PC-3 (cell line): ENCODE measurements at regions not wholly inside any gene's neighbourhood (a gene's known extent, or its start where the extent isn't known, plus 50 kb on each side); places are given as distances from the start of the nearest gene placed in this dataset.

Experiments used
- ATAC-seq: fragments of 200-7000 bp; cut with Tn5 transposase; 2 replicates; pipeline ENCODE4 v1.9.1; 2020; ENCODE audit warnings: mild to moderate bottlenecking, moderate library complexity
- BruUV-seq: library from RNA; stranded (reverse); fragments of 400-500 nt; replicated peaks from 2 replicates; lab custom pipeline; 2021; lab: Mats Ljungman, UMichigan
- CTCF ChIA-PET: fragments of 300-600 bp; sonication (Branson Sonifier 250); formaldehyde crosslinking; loops from one replicate; lab custom pipeline; 2022; ENCODE audit warnings: antibody characterized with exemption; lab: Charles Lee
- POLR2A ChIA-PET: fragments of 300-600 bp; sonication (Branson Sonifier 250); formaldehyde crosslinking; loops from one replicate; lab custom pipeline; 2022; ENCODE audit warnings: antibody characterized with exemption; ENCODE audit not compliant: unreplicated experiment; lab: Charles Lee
- DNase-seq: peaks from one replicate; pipeline ENCODE4 v3.0.0-alpha.2; 2015
- H2AFZ ChIP-seq: fragments of 300-600 bp; sonication (generic); 2 replicates; pipeline ENCODE4 v1.6.0; 2016; ENCODE audit warnings: antibody characterized with exemption, low read length
- H3F3A ChIP-seq: fragments of 300-600 bp; sonication (generic); one replicate; pipeline ENCODE4 v1.6.0; 2017; ENCODE audit warnings: antibody characterized with exemption, low read length, control low read depth, mild to moderate bottlenecking; ENCODE audit not compliant: unreplicated experiment
- H3K27ac ChIP-seq: fragments of 300-600 bp; sonication (generic); 2 replicates; pipeline ENCODE4 v1.5.1; 2016; ENCODE audit warnings: mild to moderate bottlenecking, low read length
- H3K27me3 ChIP-seq: fragments of 300-600 bp; sonication (generic); 2 replicates; pipeline ENCODE4 v1.6.1; 2016; ENCODE audit warnings: low read length, mixed read lengths
- H3K36me3 ChIP-seq: fragments of 300-600 bp; sonication (generic); 2 replicates; pipeline ENCODE4 v1.6.1; 2016; ENCODE audit warnings: low read depth, mixed run types, low read length, mixed read lengths
- H3K4me1 ChIP-seq: fragments of 300-600 bp; sonication (generic); 2 replicates; pipeline ENCODE4 v1.5.1; 2016; ENCODE audit warnings: low read length; ENCODE audit not compliant: insufficient read depth
- H3K4me2 ChIP-seq: fragments of 300-600 bp; sonication (generic); 2 replicates; pipeline ENCODE4 v1.6.0; 2016; ENCODE audit warnings: low read length
- H3K4me3 ChIP-seq: fragments of 300-600 bp; sonication (generic); 2 replicates; pipeline ENCODE4 v1.5.1; 2016; ENCODE audit warnings: mild to moderate bottlenecking, low read length, mixed read lengths
- H3K79me2 ChIP-seq: fragments of 300-600 bp; sonication (generic); 2 replicates; pipeline ENCODE4 v1.6.1; 2017; ENCODE audit warnings: low read length, mixed read lengths
- H3K9ac ChIP-seq: fragments of 300-600 bp; sonication (generic); 2 replicates; pipeline ENCODE4 v1.6.0; 2016; ENCODE audit warnings: mild to moderate bottlenecking, low read length
- H3K9me2 ChIP-seq: fragments of 300-600 bp; sonication (generic); replicated peaks from 2 replicates; pipeline ENCODE4 v1.6.1; 2016; ENCODE audit warnings: mixed run types, low read length, mixed read lengths
- H3K9me3 ChIP-seq: fragments of 300-600 bp; sonication (generic); 2 replicates; pipeline ENCODE4 v1.6.1; 2016; ENCODE audit warnings: low read length, mixed read lengths
- H4K20me1 ChIP-seq: fragments of 300-600 bp; sonication (generic); 2 replicates; pipeline ENCODE4 v1.6.1; 2016; ENCODE audit warnings: low read length, mixed read lengths
- CTCF ChIP-seq: fragments of 300-600 bp; sonication (generic); conservative IDR thresholded peaks from 2 replicates; pipeline ENCODE4 v1.5.1; 2017; ENCODE audit warnings: antibody characterized with exemption, low read depth, mild to moderate bottlenecking, low read length
- EZH2 ChIP-seq: fragments of 300-600 bp; sonication (generic); IDR thresholded peaks from one replicate; pipeline ENCODE4 v1.6.1; 2017; ENCODE audit warnings: antibody characterized with exemption, mild to moderate bottlenecking, low read length; ENCODE audit not compliant: unreplicated experiment
- EZH2phosphoT487 ChIP-seq: fragments of 300-600 bp; sonication (generic); IDR thresholded peaks from 2 replicates; pipeline ENCODE4 v1.6.1; 2018; ENCODE audit warnings: mild to moderate bottlenecking, antibody characterized with exemption, low read length, borderline replicate concordance
- intact Hi-C: fragments of 100-400 bp; cut with micrococcal nuclease; formaldehyde crosslinking; loops from 2 replicates; pipeline ENCODE4 v1.9.0; 2023

GRCh38 chr9:115743709-115744605 is 409.6 kb upstream of the PAPPA start:
- no peak overlapping the region for H2AFZ ChIP-seq
- no peaks in the 10 kb centered on the region for H3K4me1 ChIP-seq
- intact Hi-C loops = no loop called here
- CTCF ChIA-PET = no interaction called here
- POLR2A ChIA-PET = no interaction called here
- no TSS peak for BruUV-seq
- H3K9ac ChIP-seq = no peak overlapping the region
- H3K4me3 ChIP-seq = no peak overlapping the region
- TF ChIP-seq EZH2 (no peak), EZH2phosphoT487 (no peak), CTCF (no peak)
- no peak for ATAC-seq
- DNase-seq = no peak
- H3K79me2 ChIP-seq = no peaks in the 10 kb centered on the region
- no peaks in the 10 kb centered on the region for H3K36me3 ChIP-seq
- H3K27me3 ChIP-seq = no peaks in the 10 kb centered on the region
- H3F3A ChIP-seq = no peaks in the 10 kb centered on the region
- no peaks in the 10 kb centered on the region for H3K9me3 ChIP-seq
- H3K4me2 ChIP-seq = no peak overlapping the region
- no peaks in the 10 kb centered on the region for H3K9me2 ChIP-seq
- H4K20me1 ChIP-seq = no peaks in the 10 kb centered on the region
- no peak overlapping the region for H3K27ac ChIP-seq

- Histone ChIP-seq H3K9me3 (no peaks in the 10 kb centered on the region), H2AFZ (no peak overlapping the region), H4K20me1 (no peaks in the 10 kb centered on the region), H3K36me3 (no peaks in the 10 kb centered on the region), H3K4me3 (no peak overlapping the region), H3F3A (no peaks in the 10 kb centered on the region), H3K79me2 (no peaks in the 10 kb centered on the region), H3K27me3 (no peaks in the 10 kb centered on the region), H3K4me2 (no peak overlapping the region), H3K4me1 (no peaks in the 10 kb centered on the region), H3K9me2 (no peaks in the 10 kb centered on the region), H3K27ac (no peak overlapping the region), H3K9ac (no peak overlapping the region)
- ChIA-PET CTCF (no interaction called here), POLR2A (no interaction called here)
- no peak for ATAC-seq
- DNase-seq = no peak
- intact Hi-C loops = no loop called here
- no TSS peak for BruUV-seq
- TF ChIP-seq CTCF (no peak), EZH2phosphoT487 (no peak), EZH2 (no peak)
Observed at GRCh38 chr9:115746496-115746895, 407.1 kb upstream of the PAPPA start.

- no peak for DNase-seq
- intact Hi-C loops = no loop called here
Observed at GRCh38 chr9:115747731-115748130, 405.9 kb upstream of the PAPPA start.

More at GRCh38 chr9:115747731-115748130, 405.9 kb upstream of the PAPPA start:
- Histone ChIP-seq H3K9ac (no peak overlapping the region), H3K9me3 (no peaks in the 10 kb centered on the region), H3K4me3 (no peak overlapping the region), H3K9me2 (no peaks in the 10 kb centered on the region), H3K4me1 (no peaks in the 10 kb centered on the region), H3K27ac (no peak overlapping the region), H3K36me3 (no peaks in the 10 kb centered on the region), H3F3A (no peaks in the 10 kb centered on the region), H2AFZ (no peak overlapping the region), H4K20me1 (no peaks in the 10 kb centered on the region), H3K27me3 (no peaks in the 10 kb centered on the region), H3K4me2 (no peak overlapping the region), H3K79me2 (no peaks in the 10 kb centered on the region)
- no peak for ATAC-seq
- BruUV-seq = no TSS peak
- CTCF ChIA-PET = no interaction called here
- POLR2A ChIA-PET = no interaction called here
- TF ChIP-seq EZH2 (no peak), EZH2phosphoT487 (no peak), CTCF (no peak)
